ENCODE measurements at regions not wholly inside any gene's neighbourhood (a gene's known extent, or its start where the extent isn't known, plus 50 kb on each side); places are given as distances from the start of the nearest gene placed in this dataset.
"Not testable (repeated sequence)": the region's sequence is repeated elsewhere in the genome, so short reads cannot be mapped to it uniquely, and the experiment has no call there.

DNA sequence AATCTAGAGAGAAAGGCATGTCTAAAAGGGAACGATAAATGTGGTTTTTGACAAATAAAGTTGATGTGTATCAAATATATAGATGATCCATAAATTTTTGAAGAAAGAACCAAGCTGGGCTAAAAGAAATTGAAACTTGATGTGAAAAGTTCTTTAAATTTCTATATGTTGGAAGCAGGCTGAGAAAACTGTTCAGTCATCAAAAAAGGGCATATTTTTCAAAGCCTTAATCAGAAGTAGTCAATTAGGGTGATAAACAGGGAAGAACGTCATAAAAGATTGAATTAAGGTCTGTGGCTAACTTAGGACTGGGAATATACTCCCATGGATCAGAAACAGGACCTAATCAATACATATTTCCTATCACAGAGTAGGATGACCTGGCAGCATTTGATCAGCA lies 211.4 kb upstream of the ZRANB2 start:
- H3K4me1 ChIP-seq (ENCODE audit: insufficient read depth, insufficient read length): no peaks in the 10 kb centered on the region
- peaks cover 11% of the 10 kb centered on the region for H3K9me3 ChIP-seq (ENCODE audit: insufficient read depth, low read length)
- no peak overlapping the region for H3K9ac ChIP-seq (ENCODE audit: insufficient read length, low read depth)
- TF ChIP-seq SUZ12 (IDR thresholded peaks at IDR 0.05; ENCODE audit: extremely low read depth, insufficient read depth, insufficient read length) (no peak), YY1 (IDR thresholded peaks at IDR 0.05; ENCODE audit: insufficient read depth, insufficient read length) (no peak), ZNF274 (IDR thresholded peaks at IDR 0.05; ENCODE audit: low read depth, low read length) (no peak)
- no peak for DNase-seq (ENCODE audit: low read depth, low spot score)
- no peaks in the 10 kb centered on the region for H3K36me3 ChIP-seq (ENCODE audit: insufficient read depth, insufficient read length, low read length)
- no peak overlapping the region for H3K4me3 ChIP-seq (ENCODE audit: insufficient read length, low read depth)
- H3K27me3 ChIP-seq (ENCODE audit: insufficient read depth, insufficient read length): no peaks in the 10 kb centered on the region

DNA sequence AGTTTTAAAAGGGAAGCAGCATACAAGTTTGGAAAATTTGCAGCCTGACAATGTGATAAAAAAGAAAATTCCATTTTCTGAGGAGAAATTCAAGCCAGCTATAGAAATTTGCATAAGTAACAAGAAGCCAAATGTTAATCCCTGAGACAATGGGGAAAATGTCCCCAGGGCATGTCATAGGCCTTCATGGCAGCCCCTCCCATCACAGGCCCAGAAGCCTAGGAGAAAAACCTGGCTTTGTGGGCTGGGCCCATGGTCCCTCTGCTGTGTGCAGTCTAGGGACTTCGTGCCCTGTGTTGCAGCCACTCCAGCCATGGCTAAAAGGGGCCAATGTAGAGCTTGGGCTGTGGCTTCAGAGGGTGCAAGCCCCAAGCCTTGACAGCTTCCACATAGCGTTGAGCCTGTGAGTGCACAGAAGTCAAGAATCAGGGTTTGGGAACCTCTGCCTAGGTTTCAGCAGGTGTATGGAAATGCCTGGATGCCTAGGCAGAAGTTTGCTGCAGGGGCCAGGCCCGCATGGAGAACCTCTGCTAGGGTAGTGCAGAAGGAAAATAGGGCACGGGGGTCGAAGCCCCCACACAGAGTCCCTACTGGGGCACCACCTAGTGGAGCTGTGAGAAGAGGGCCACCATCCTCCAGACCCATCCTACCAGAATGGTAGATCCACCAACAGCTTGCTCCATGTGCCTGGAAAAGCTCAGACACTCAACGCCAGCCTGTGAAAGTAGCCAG lies 209.8 kb upstream of the ZRANB2 start:
- H3K9ac ChIP-seq (ENCODE audit: insufficient read length, low read depth); H3K4me3 ChIP-seq (ENCODE audit: insufficient read length, low read depth); H3K4me1 ChIP-seq (ENCODE audit: insufficient read depth, insufficient read length); H3K27me3 ChIP-seq (ENCODE audit: insufficient read depth, insufficient read length); DNase-seq (ENCODE audit: low read depth, low spot score); H3K36me3 ChIP-seq (ENCODE audit: insufficient read depth, insufficient read length, low read length): not testable (repeated sequence)
- H3K9me3 ChIP-seq (ENCODE audit: insufficient read depth, low read length): peaks cover 11% of the 10 kb centered on the region

DNA sequence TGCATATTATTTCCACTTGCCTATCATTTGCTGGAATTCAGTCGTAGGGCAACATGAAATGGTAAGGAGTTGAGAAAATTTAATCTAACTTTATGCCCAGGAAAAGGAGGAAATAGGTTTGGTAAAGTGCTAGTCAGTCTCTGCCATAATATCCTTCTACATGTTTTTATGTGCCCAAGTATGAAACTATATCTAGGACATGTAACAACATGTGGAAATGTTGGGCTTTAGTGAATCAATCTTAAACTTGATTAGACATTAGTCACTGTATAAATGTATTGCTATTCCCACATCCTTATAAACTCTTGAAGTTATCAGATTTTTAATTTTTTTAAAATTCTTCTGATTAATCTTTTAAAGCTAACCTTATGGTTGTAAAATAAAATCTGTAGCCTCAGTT lies 204.7 kb upstream of the ZRANB2 start:
- no peak overlapping the region for H3K4me3 ChIP-seq (ENCODE audit: insufficient read length, low read depth)
- no peaks in the 10 kb centered on the region for H3K27me3 ChIP-seq (ENCODE audit: insufficient read depth, insufficient read length)
- H3K4me1 ChIP-seq (ENCODE audit: insufficient read depth, insufficient read length): no peaks in the 10 kb centered on the region
- TF ChIP-seq SUZ12 (IDR thresholded peaks at IDR 0.05; ENCODE audit: extremely low read depth, insufficient read depth, insufficient read length) (no peak), YY1 (IDR thresholded peaks at IDR 0.05; ENCODE audit: insufficient read depth, insufficient read length) (no peak), ZNF274 (IDR thresholded peaks at IDR 0.05; ENCODE audit: low read depth, low read length) (no peak)
- H3K9me3 ChIP-seq (ENCODE audit: insufficient read depth, low read length): peaks cover 17% of the 10 kb centered on the region
- H3K9ac ChIP-seq (ENCODE audit: insufficient read length, low read depth): no peak overlapping the region
- no peaks in the 10 kb centered on the region for H3K36me3 ChIP-seq (ENCODE audit: insufficient read depth, insufficient read length, low read length)
- DNase-seq (ENCODE audit: low read depth, low spot score): no peak

DNA sequence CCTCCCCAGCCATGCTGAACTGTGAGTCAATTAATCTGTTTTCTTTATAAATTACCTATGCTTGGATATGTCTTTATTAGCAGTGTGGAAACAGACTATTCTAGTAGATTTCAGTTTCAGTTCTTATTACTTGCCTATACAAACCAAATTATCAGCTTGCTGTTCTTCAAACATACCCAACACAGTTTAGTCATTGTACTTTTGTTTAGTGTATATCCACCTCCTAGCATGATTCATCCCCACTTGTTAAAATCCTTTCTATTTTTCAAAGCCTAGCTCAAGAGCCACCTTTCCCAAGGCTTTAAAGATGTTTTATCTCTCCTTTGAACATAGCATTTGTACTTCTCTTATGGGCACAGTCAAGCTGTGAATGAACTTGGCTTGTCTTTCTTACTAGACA lies 195.6 kb upstream of the ZRANB2 start:
- DNase-seq (ENCODE audit: low read depth, low spot score): no peak
- TF ChIP-seq SUZ12 (IDR thresholded peaks at IDR 0.05; ENCODE audit: extremely low read depth, insufficient read depth, insufficient read length): no peak
- TF ChIP-seq YY1 (IDR thresholded peaks at IDR 0.05; ENCODE audit: insufficient read depth, insufficient read length): no peak
- TF ChIP-seq ZNF274 (IDR thresholded peaks at IDR 0.05; ENCODE audit: low read depth, low read length): no peak
- Histone ChIP-seq H3K4me1 (ENCODE audit: insufficient read depth, insufficient read length) (no peaks in the 10 kb centered on the region), H3K4me3 (ENCODE audit: insufficient read length, low read depth) (no peak overlapping the region), H3K9me3 (ENCODE audit: insufficient read depth, low read length) (no peaks in the 10 kb centered on the region), H3K36me3 (ENCODE audit: insufficient read depth, insufficient read length, low read length) (no peaks in the 10 kb centered on the region), H3K27me3 (ENCODE audit: insufficient read depth, insufficient read length) (no peaks in the 10 kb centered on the region), H3K9ac (ENCODE audit: insufficient read length, low read depth) (no peak overlapping the region)

DNA sequence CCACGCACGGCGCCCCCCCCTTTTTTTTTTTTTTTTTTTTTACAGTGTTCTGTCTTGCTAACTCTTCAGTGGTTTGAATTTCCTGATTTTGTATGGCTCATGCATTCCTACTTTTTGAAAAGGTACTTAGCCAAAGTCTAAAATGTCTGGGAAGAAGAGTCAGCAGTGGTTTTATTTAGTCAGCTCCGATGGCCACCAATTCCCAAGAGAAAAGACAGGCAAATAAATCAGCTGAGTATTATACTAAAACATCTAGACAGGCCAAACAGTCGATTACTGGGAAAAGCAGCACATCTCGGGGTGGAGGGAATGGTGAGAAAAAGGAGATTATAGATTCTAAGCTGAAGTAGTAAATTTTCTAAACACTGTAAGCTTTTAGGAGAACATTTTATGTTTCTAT lies 192.5 kb upstream of the ZRANB2 start:
- H3K9ac ChIP-seq (ENCODE audit: insufficient read length, low read depth): no peak overlapping the region
- no peaks in the 10 kb centered on the region for H3K36me3 ChIP-seq (ENCODE audit: insufficient read depth, insufficient read length, low read length)

DNA sequence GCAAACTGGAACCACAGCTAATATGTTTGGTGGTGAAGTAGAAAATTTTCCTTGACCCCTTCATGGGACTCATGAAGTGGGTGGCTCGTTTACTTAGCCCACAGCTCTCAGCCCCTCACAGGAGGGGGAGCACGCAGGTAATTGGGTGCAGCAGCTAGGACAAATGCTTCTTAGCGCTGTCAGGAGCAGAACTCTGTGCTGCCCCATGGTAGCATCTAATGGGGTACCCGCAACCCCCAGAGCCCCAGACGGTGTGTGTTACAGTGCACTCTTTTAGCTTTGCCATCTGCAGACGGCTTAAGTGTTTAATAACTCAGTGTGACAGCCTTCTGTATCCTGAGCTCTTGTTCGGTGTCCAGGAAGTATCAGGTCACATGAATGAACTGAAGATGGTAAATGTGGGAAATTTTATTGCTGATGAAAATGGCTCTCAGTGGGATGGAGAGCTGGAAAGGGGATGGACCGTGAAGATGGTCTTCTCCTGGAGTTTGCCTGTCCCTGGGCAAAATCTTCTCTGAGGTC lies 189.6 kb upstream of the ZRANB2 start:
- no peaks in the 10 kb centered on the region for H3K27me3 ChIP-seq (ENCODE audit: insufficient read depth, insufficient read length)
- no peak overlapping the region for H3K9ac ChIP-seq (ENCODE audit: insufficient read length, low read depth)
- no peak overlapping the region for H3K4me3 ChIP-seq (ENCODE audit: insufficient read length, low read depth)
- H3K4me1 ChIP-seq (ENCODE audit: insufficient read depth, insufficient read length): no peaks in the 10 kb centered on the region
- DNase-seq (ENCODE audit: low read depth, low spot score): no peak
- TF ChIP-seq YY1 (IDR thresholded peaks at IDR 0.05; ENCODE audit: insufficient read depth, insufficient read length) (no peak), ZNF274 (IDR thresholded peaks at IDR 0.05; ENCODE audit: low read depth, low read length) (no peak), SUZ12 (IDR thresholded peaks at IDR 0.05; ENCODE audit: extremely low read depth, insufficient read depth, insufficient read length) (no peak)
- no peaks in the 10 kb centered on the region for H3K9me3 ChIP-seq (ENCODE audit: insufficient read depth, low read length)
- H3K36me3 ChIP-seq (ENCODE audit: insufficient read depth, insufficient read length, low read length): no peaks in the 10 kb centered on the region

More for the DNA sequence above, 192.5 kb upstream of the ZRANB2 start:
- Histone ChIP-seq H3K27me3 (ENCODE audit: insufficient read depth, insufficient read length) (no peaks in the 10 kb centered on the region), H3K9me3 (ENCODE audit: insufficient read depth, low read length) (no peaks in the 10 kb centered on the region), H3K4me1 (ENCODE audit: insufficient read depth, insufficient read length) (no peaks in the 10 kb centered on the region), H3K4me3 (ENCODE audit: insufficient read length, low read depth) (no peak overlapping the region)
- TF ChIP-seq YY1 (IDR thresholded peaks at IDR 0.05; ENCODE audit: insufficient read depth, insufficient read length) (no peak), ZNF274 (IDR thresholded peaks at IDR 0.05; ENCODE audit: low read depth, low read length) (no peak), SUZ12 (IDR thresholded peaks at IDR 0.05; ENCODE audit: extremely low read depth, insufficient read depth, insufficient read length) (no peak)
- no peak for DNase-seq (ENCODE audit: low read depth, low spot score)

DNA sequence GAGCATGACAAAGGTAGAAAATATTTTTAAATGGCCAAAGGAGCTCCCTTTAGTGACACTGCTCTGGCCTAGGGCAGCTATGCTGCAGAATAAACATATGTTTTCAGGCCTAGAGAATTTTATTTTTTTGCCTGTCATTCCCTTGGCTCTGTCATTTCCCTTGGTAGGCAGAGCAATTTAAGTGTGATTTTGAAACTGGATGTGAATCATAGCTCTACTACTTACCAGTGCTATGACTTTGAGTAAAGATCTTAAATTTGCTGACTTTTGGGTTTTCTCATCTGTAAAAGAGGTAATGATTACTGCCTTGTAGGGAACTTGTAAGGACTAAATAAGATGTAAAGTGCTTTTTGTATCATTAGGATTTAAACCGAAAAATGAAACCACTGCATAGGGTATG lies 189.0 kb upstream of the ZRANB2 start:
- no peaks in the 10 kb centered on the region for H3K27me3 ChIP-seq (ENCODE audit: insufficient read depth, insufficient read length)
- no peaks in the 10 kb centered on the region for H3K9me3 ChIP-seq (ENCODE audit: insufficient read depth, low read length)
- H3K4me1 ChIP-seq (ENCODE audit: insufficient read depth, insufficient read length): no peaks in the 10 kb centered on the region
- no peak overlapping the region for H3K4me3 ChIP-seq (ENCODE audit: insufficient read length, low read depth)
- TF ChIP-seq ZNF274 (IDR thresholded peaks at IDR 0.05; ENCODE audit: low read depth, low read length) (no peak), YY1 (IDR thresholded peaks at IDR 0.05; ENCODE audit: insufficient read depth, insufficient read length) (no peak), SUZ12 (IDR thresholded peaks at IDR 0.05; ENCODE audit: extremely low read depth, insufficient read depth, insufficient read length) (no peak)
- H3K36me3 ChIP-seq (ENCODE audit: insufficient read depth, insufficient read length, low read length): no peaks in the 10 kb centered on the region
- H3K9ac ChIP-seq (ENCODE audit: insufficient read length, low read depth): no peak overlapping the region
- no peak for DNase-seq (ENCODE audit: low read depth, low spot score)
